ENCODE measurements at regions not wholly inside any gene's neighbourhood (a gene's known extent, or its start where the extent isn't known, plus 50 kb on each side); places are given as distances from the start of the nearest gene placed in this dataset.

GRCh38 chr13:109348519-109349258, 437.7 kb downstream of the IRS2 start:
- Histone ChIP-seq H4K20me1 (ENCODE audit: control insufficient read depth, insufficient read depth) (no peaks in the 10 kb centered on the region), H3K36me3 (ENCODE audit: control insufficient read depth in 2 of 2, insufficient read depth in 2 of 2, low read length in 1 of 2) (no peaks in the 10 kb centered on the region), H3K4me3 (no peak overlapping the region), H3K9ac (ENCODE audit: control insufficient read depth, insufficient read depth, low read length) (no peak overlapping the region), H3K4me1 (ENCODE audit: control insufficient read depth, insufficient read depth, low read length) (no peaks in the 10 kb centered on the region), H3K27ac (ENCODE audit: control insufficient read depth, insufficient read depth) (no peak overlapping the region), H3K9me3 (replicated peaks; ENCODE audit: control insufficient read depth, insufficient read depth, low read length) (no peaks in the 10 kb centered on the region), H2AFZ (ENCODE audit: control insufficient read depth, low read depth, low read length) (no peak overlapping the region), H3K79me2 (ENCODE audit: control insufficient read depth, insufficient read depth, low read length) (no peaks in the 10 kb centered on the region), H3K4me2 (ENCODE audit: control insufficient read depth, insufficient read depth) (no peak overlapping the region), H3K27me3 (replicated peaks in 1 of 2; ENCODE audit: control insufficient read depth in 2 of 2, insufficient read depth in 2 of 2, low read length in 1 of 2) (no peaks in the 10 kb centered on the region)
- ChIA-PET RAD21 (ENCODE audit: unreplicated experiment) (no interaction called here), SMC1A (ENCODE audit: uncharacterized antibody, unreplicated experiment) (no interaction called here), POLR2A (no interaction called here), CTCF (no interaction called here)
- intact Hi-C loops (cut with micrococcal nuclease; ENCODE audit: unreplicated experiment) (no loop called here), in situ Hi-C loops (cut with MboI) (no loop called here)
- TF ChIP-seq ZNF622 (IDR thresholded peaks at IDR 0.05) = no peak
- BruUV-seq (replicated peaks) = no TSS peak
- 39% methylated on average over 3 of the region's 3 CpGs for WGBS (ENCODE audit: insufficient coverage, insufficient replicate concordance, low lambda C conversion rate, missing lambda C conversion rate)
- FAIRE-seq (no peak), ATAC-seq (no peak), DNase-seq (ENCODE audit: low read depth, low spot score) (no peak)

- intact Hi-C loops (cut with micrococcal nuclease; ENCODE audit: unreplicated experiment) (no loop called here), in situ Hi-C loops (cut with MboI) (no loop called here)
- WGBS (ENCODE audit: insufficient coverage, insufficient replicate concordance, low lambda C conversion rate, missing lambda C conversion rate) = 43% methylated on average over 2 of the region's 2 CpGs
- Histone ChIP-seq H3K4me2 (ENCODE audit: control insufficient read depth, insufficient read depth) (no peak overlapping the region), H3K79me2 (ENCODE audit: control insufficient read depth, insufficient read depth, low read length) (no peaks in the 10 kb centered on the region), H3K9me3 (replicated peaks; ENCODE audit: control insufficient read depth, insufficient read depth, low read length) (no peaks in the 10 kb centered on the region), H2AFZ (ENCODE audit: control insufficient read depth, low read depth, low read length) (no peak overlapping the region), H3K27me3 (replicated peaks in 1 of 2; ENCODE audit: control insufficient read depth in 2 of 2, insufficient read depth in 2 of 2, low read length in 1 of 2) (no peaks in the 10 kb centered on the region), H4K20me1 (ENCODE audit: control insufficient read depth, insufficient read depth) (no peaks in the 10 kb centered on the region), H3K9ac (ENCODE audit: control insufficient read depth, insufficient read depth, low read length) (no peak overlapping the region), H3K4me1 (ENCODE audit: control insufficient read depth, insufficient read depth, low read length) (no peaks in the 10 kb centered on the region), H3K36me3 (ENCODE audit: control insufficient read depth in 2 of 2, insufficient read depth in 2 of 2, low read length in 1 of 2) (no peaks in the 10 kb centered on the region), H3K4me3 (no peak overlapping the region), H3K27ac (ENCODE audit: control insufficient read depth, insufficient read depth) (no peak overlapping the region)
- DNase-seq (ENCODE audit: low read depth, low spot score) (no peak), ATAC-seq (no peak), FAIRE-seq (no peak)
- ChIA-PET CTCF (no interaction called here), POLR2A (no interaction called here), RAD21 (ENCODE audit: unreplicated experiment) (no interaction called here), SMC1A (ENCODE audit: uncharacterized antibody, unreplicated experiment) (no interaction called here)
- no TSS peak for BruUV-seq (replicated peaks)
- TF ChIP-seq IRF5 (IDR thresholded peaks at IDR 0.05; ENCODE audit: borderline replicate concordance) (no peak), PKNOX1 (IDR thresholded peaks at IDR 0.05) (no peak), REST (IDR thresholded peaks at IDR 0.05; ENCODE audit: low read depth, low read length) (no peak), TAF1 (IDR thresholded peaks at IDR 0.05; ENCODE audit: borderline replicate concordance, low read depth, low read length) (no peak)
Observed at GRCh38 chr13:109346060-109346459, 440.3 kb downstream of the IRS2 start.

Data from GM12878 (cell line).